ENCODE measurements at regions not wholly inside any gene's neighbourhood (a gene's known extent, or its start where the extent isn't known, plus 50 kb on each side); places are given as distances from the start of the nearest gene placed in this dataset.

DNA sequence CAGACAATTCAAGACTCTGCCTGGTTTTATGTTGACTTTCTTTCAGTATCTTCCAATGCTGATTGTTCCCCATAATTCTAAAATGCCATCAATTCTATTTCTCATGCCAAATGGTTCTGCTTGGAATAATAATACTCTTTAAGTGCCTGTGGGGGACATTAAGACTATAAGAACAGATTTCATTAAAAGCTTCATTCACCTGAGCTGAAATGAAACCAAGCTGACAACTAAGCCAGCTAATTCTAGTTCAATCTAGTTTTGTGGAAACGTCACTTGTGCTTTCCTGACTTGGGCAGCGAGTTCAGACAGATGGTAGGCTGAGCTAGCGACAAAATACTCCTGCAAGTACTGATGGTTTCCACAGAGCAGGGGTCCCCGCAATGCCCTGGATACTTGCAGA lies 491.1 kb upstream of the RAB6C start:
- H3K9ac ChIP-seq (ENCODE audit: insufficient read depth in 1 of 2, low read depth in 2 of 2, low read length in 2 of 2) = no peak overlapping the region
- no peak overlapping the region for H2AFZ ChIP-seq (ENCODE audit: low read depth, low read length)
- intact Hi-C loops (cut with micrococcal nuclease) (no loop called here), in situ Hi-C loops (cut with MboI) (no loop called here)
- ChIA-PET POLR2A (interaction anchor here (0.6 kb wide), 1 partner anchor 14 kb away, joined by 3 read pairs; no protein-coding TSS in a partner anchor), CTCF (ENCODE audit: low intra/inter-chr PET ratio) (no interaction called here)
- H3K79me2 ChIP-seq (ENCODE audit: control insufficient read depth, insufficient read depth, low read length) = no peaks in the 10 kb centered on the region
- no TSS peak for BruUV-seq (replicated peaks)
- H3K27ac ChIP-seq (ENCODE audit: extremely low read depth, low read depth, low read length) = no peak overlapping the region
- no peaks in the 10 kb centered on the region for H3K4me1 ChIP-seq (replicated peaks in 1 of 2; ENCODE audit: control insufficient read depth in 2 of 2, insufficient read depth in 2 of 2, low read length in 2 of 2)
- no peaks in the 10 kb centered on the region for H4K20me1 ChIP-seq (replicated peaks; ENCODE audit: control insufficient read depth, insufficient read depth, low read length)
- no peak for FAIRE-seq
- H3K27me3 ChIP-seq (ENCODE audit: control insufficient read depth in 2 of 2, insufficient read depth in 2 of 2, low read length in 2 of 2) = peaks cover 0 to 21% of the 10 kb centered on the region in 2 experiments; a peak in 2 of 5 replicates
- no peak for ATAC-seq
- 2% methylated on average over 4 of the region's 4 CpGs for WGBS (ENCODE audit: insufficient coverage, low coverage, missing lambda C conversion rate)
- TF ChIP-seq ASH1L (IDR thresholded peaks at IDR 0.05; ENCODE audit: borderline replicate concordance, low read depth, partially characterized antibody) (no peak), HMG20B (CRISPR knock-in tag; IDR thresholded peaks at IDR 0.05) (no peak), ETS2 (tag; IDR thresholded peaks at IDR 0.05; ENCODE audit: borderline replicate concordance, poor library complexity, severe bottlenecking) (no peak), ZNF146 (CRISPR knock-in tag; IDR thresholded peaks at IDR 0.05; ENCODE audit: unreplicated experiment) (no peak), ZZZ3 (IDR thresholded peaks at IDR 0.05) (no peak)
- H3K9me1 ChIP-seq (ENCODE audit: control insufficient read depth, insufficient read depth, low read length) = no peaks in the 10 kb centered on the region
- H3K4me3 ChIP-seq = no peak overlapping the region
- H3K4me2 ChIP-seq (ENCODE audit: insufficient read depth, low read length) = no peak overlapping the region
- no peak for DNase-seq (ENCODE audit: extremely low read depth in 1 of 4, low spot score in 3 of 4)
- no peaks in the 10 kb centered on the region for H3K36me3 ChIP-seq (ENCODE audit: control insufficient read depth, insufficient read depth, low read length)
- no peaks in the 10 kb centered on the region for H3K9me3 ChIP-seq (replicated peaks; ENCODE audit: control insufficient read depth, insufficient read depth, low read depth, low read length)

DNA sequence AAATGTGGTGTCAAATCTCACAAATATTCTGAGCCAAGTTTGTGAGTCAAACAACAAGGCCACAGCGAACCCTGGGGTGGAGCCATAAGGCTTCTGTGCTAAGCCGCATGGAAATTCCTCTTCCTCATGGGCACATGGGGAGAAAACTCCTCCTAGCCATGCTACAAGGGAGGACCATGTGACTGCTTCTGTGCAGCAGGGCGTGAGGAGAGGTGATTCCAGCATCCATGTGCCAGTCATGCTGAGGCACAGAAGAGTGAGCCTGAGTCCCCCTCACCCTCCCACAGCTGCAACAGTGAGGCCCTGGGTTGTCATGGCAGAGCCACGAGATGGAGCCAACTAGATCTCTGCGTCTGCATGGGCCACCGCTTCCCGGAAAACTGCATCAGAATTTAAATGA lies 488.8 kb upstream of the RAB6C start:
- Histone ChIP-seq H3K4me2 (ENCODE audit: insufficient read depth, low read length) (no peak overlapping the region), H3K36me3 (ENCODE audit: control insufficient read depth, insufficient read depth, low read length) (no peaks in the 10 kb centered on the region), H3K9me1 (ENCODE audit: control insufficient read depth, insufficient read depth, low read length) (no peaks in the 10 kb centered on the region), H3K4me3 (no peak overlapping the region), H4K20me1 (replicated peaks; ENCODE audit: control insufficient read depth, insufficient read depth, low read length) (no peaks in the 10 kb centered on the region), H3K79me2 (ENCODE audit: control insufficient read depth, insufficient read depth, low read length) (no peaks in the 10 kb centered on the region), H3K9ac (ENCODE audit: insufficient read depth in 1 of 2, low read depth in 2 of 2, low read length in 2 of 2) (no peak overlapping the region), H2AFZ (ENCODE audit: low read depth, low read length) (no peak overlapping the region), H3K27me3 (ENCODE audit: control insufficient read depth in 2 of 2, insufficient read depth in 2 of 2, low read length in 2 of 2) (peaks cover 0 to 16% of the 10 kb centered on the region in 2 experiments; a peak in 2 of 5 replicates), H3K27ac (ENCODE audit: extremely low read depth, low read depth, low read length) (no peak overlapping the region), H3K9me3 (replicated peaks; ENCODE audit: control insufficient read depth, insufficient read depth, low read depth, low read length) (no peaks in the 10 kb centered on the region), H3K4me1 (replicated peaks in 1 of 2; ENCODE audit: control insufficient read depth in 2 of 2, insufficient read depth in 2 of 2, low read length in 2 of 2) (no peaks in the 10 kb centered on the region)
- ATAC-seq (no peak), DNase-seq (ENCODE audit: extremely low read depth in 1 of 4, low spot score in 3 of 4) (no peak), FAIRE-seq (no peak)
- WGBS (ENCODE audit: insufficient coverage, low coverage, missing lambda C conversion rate) = 2% methylated on average over 7 of the region's 7 CpGs
- no TSS peak for BruUV-seq (replicated peaks)
- CTCF ChIA-PET (ENCODE audit: low intra/inter-chr PET ratio) = no interaction called here
- intact Hi-C loops (cut with micrococcal nuclease) = no loop called here
- in situ Hi-C loops (cut with MboI) = no loop called here
- POLR2A ChIA-PET = no interaction called here
- no peak for TF ChIP-seq NFIX (CRISPR knock-in tag; IDR thresholded peaks at IDR 0.05; ENCODE audit: low read depth)
- TF ChIP-seq, protein P1, sequence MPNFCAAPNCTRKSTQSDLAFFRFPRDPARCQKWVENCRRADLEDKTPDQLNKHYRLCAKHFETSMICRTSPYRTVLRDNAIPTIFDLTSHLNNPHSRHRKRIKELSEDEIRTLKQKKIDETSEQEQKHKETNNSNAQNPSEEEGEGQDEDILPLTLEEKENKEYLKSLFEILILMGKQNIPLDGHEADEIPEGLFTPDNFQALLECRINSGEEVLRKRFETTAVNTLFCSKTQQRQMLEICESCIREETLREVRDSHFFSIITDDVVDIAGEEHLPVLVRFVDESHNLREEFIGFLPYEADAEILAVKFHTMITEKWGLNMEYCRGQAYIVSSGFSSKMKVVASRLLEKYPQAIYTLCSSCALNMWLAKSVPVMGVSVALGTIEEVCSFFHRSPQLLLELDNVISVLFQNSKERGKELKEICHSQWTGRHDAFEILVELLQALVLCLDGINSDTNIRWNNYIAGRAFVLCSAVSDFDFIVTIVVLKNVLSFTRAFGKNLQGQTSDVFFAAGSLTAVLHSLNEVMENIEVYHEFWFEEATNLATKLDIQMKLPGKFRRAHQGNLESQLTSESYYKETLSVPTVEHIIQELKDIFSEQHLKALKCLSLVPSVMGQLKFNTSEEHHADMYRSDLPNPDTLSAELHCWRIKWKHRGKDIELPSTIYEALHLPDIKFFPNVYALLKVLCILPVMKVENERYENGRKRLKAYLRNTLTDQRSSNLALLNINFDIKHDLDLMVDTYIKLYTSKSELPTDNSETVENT (CRISPR knock-in tag; IDR thresholded peaks at IDR 0.05) = no peak
- TF ChIP-seq ILF3 (IDR thresholded peaks at IDR 0.05; ENCODE audit: borderline replicate concordance) = no peak
- TF ChIP-seq EWSR1 (IDR thresholded peaks at IDR 0.05; ENCODE audit: borderline replicate concordance, low read depth, partially characterized antibody) = no peak
- TF ChIP-seq, protein P2, sequence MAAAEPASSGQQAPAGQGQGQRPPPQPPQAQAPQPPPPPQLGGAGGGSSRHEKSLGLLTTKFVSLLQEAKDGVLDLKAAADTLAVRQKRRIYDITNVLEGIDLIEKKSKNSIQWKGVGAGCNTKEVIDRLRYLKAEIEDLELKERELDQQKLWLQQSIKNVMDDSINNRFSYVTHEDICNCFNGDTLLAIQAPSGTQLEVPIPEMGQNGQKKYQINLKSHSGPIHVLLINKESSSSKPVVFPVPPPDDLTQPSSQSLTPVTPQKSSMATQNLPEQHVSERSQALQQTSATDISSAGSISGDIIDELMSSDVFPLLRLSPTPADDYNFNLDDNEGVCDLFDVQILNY (CRISPR knock-in tag; IDR thresholded peaks at IDR 0.05) = no peak
- TF ChIP-seq TGIF2 (CRISPR knock-in tag; IDR thresholded peaks at IDR 0.05) = no peak
- TF ChIP-seq ZFX (CRISPR knock-in tag; IDR thresholded peaks at IDR 0.05) = no peak
- no peak for TF ChIP-seq ELF2 (CRISPR knock-in tag; IDR thresholded peaks at IDR 0.05)
- TF ChIP-seq TCF7L2 (IDR thresholded peaks at IDR 0.05; ENCODE audit: low read depth, low read length) = no peak
